ENCODE measurements at regions not wholly inside any gene's neighbourhood (a gene's known extent, or its start where the extent isn't known, plus 50 kb on each side); places are given as distances from the start of the nearest gene placed in this dataset.
"Not testable (repeated sequence)": the region's sequence is repeated elsewhere in the genome, so short reads cannot be mapped to it uniquely, and the experiment has no call there.

DNA sequence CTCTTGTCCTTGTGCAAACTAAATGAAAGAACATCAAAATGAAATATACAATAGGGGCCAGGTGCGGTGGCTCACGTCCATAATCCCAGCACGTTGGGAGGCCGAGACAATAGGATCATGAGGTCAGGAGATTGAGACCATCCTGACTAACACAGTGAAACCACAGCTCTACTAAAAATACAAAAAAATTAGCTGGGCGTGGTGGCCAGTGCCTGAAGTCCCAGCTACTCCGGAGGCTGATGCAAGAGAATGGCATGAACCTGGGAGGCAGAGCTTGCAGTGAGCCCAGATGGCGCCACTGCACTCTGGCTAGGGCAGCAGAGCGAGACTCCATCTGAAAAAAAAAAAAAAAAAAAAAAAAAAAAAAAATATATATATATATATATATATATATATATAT is 132.7 kb upstream of the HSFY2 start:
- not testable (repeated sequence) for DNase-seq

DNA sequence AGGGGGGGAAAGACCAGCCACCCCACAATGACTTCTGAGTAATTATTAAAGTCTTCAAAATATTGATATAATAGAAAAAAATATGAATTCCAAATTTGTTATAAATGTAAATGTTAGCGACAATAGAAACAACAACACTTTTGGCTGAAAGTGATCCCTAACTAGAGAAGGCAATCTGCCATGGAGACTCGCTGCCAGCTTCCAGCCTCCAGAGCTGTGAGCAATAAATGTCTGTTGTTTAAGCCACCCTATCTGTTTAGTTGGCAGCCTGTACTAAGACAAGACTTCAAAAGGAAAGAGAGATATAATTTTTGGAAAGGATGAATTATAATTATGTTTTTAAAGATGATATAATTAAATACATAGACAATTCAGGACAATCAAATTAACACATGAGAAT is 130.8 kb upstream of the HSFY2 start:
- no peak for DNase-seq

DNA sequence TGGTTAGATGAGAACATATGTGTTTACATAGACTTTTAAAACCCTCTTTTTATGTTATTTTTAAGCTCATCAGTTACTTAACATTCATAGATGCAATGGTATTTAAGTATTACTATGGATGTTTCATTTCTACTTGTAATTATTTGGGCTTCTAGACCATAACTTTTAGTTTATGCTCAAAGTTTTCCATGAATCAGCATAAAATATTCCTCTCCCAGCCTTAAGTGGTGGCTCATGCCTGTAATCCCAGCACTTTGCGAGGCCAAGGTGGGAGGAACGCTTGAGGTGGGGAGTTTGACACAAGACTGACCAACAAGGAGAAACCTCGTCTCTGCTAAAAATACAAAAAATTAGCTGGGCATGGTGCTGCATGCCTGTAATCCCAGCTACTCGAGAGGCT is 118.5 kb upstream of the HSFY2 start:
- no peak for DNase-seq

DNA sequence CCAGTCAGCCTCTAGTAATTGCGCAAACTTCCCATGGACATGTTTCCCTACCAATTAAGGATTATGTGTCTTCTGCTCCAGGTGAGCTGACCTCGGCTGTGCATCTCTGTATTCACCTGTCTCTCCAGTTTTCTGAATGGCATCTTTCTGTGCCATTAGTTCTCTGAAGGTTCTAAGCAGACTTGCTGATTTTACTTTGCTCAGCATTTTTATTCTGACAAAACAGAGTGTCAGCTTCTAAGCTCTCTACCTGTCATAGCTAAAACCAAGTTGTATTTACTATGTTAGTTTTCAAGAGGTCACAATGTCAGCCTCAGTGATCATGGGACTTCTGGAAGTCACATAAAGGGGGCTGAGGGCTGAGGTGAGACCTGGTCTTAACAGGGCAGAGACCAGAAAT is 116.0 kb upstream of the HSFY2 start:
- no peak for DNase-seq

DNA sequence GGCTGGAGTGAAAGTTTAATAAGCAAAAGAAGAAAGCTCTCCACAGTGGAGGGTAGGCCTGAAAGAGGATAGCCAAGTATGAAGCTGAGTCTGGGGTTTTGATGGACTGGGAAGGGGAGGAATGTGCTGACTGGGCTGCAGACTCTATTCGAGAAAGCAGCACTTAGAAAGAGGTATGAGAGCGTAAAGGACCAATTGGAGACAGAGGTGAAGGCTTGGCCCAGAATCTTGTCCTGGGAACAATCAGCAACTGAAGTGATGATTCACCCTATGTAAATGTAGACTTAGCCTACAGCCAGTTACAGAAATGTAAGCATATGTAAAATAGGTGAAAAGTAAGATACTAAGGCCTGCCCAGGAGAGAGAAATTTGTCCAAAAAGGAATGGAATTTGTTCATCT is 111.2 kb upstream of the HSFY2 start:
- DNase-seq = no peak

DNA sequence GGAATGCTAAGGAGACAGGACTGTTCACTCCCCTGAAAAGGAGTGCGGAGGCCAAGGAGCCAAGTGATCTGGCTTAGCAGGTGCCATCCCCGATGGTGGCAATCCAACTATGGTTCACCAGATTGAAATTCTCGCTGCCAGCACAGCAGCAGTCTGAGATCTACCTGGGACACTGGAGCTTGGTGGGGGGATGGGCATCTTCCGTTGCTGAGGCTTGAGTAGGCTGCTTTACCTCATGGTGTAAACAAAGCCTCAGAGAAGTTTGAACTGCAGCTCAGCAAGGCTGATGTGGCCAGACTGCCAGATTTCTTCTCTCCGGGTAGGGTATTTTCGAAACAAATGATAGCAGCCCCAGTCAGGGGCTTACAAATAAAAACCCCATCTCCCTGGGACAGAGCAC is 95.6 kb upstream of the HSFY2 start:
- DNase-seq = not testable (repeated sequence)

DNA sequence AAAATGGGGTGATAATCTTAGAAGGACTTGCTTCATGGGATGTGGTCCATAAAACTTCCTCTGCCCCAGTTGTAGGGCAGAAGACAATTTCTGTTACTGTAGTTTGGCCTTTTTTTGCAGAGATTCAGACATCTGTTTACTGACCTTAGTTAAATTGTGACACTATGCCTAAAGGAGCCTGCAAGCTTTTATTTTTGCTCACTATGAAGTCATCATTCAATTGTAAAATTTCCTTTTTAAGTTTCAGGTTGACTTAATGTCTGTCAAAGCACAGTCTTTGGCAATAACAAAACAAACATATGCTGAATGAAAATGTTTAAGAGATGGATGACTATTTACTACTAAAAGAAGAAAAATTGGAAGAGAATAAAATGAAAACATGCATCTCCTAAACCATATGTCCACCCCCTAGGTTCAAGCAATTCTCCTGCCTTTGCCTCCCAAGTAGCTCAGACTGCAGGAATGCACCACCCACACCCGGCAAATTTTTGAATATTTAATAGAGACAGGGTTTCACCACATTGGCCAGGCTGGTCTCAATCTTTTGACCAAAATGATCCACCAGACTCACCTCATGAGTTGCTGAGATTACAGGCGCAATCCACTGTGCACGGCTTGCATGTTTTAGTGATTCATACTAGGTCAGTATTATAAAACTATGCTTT is 93.5 kb upstream of the HSFY2 start:
- DNase-seq = not testable (repeated sequence)

DNA sequence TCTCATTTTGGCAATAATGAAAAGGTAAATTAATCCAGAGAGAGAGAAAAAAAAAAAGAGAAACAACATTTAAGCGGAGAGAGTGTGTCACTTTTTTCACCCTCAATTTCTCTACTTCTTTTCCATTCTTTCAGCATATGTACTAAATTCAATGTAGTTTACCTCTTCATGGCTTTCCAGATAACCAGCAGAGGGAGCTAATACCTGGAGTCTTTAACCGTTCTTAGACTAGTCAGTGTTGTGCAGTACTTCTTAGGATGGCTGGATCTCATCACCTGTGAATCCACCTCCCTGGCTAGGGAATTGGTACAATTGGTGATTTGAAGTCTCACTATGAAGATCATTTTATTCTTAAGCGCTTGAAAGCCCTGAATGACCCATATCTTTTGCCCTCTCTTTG is 87.3 kb upstream of the HSFY2 start:
- DNase-seq = not testable (repeated sequence)

DNA sequence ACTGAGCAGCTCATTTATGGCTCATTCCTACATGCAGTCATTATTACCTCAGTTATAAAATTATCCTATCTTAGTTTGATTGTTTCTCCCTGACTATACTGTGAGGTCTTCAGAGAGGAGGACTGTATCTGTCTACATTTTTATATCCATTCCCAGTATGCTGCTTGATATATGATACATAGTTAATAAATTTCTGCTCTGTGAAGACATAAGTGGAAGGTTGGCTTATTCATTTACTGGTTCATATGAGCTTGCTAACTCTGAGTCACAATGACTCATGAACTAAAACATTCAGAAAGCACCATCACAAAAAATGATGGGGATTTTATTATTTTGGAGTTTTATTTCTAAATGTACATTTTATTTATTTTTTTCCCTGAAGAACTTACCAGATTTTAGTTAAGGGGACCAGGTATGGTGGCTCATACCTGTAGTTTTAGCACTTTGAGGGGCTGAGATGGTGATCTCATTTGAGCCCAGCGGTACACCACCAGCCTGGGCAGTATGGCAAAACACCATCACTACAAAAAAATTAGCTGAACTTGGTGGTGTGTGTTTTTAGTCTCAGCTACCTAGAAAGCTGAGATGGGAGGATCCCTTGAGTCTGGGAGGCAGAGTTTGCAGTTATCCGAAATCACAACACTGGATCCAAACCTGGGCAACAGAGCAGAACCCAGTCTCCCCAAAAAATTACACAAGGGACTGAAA is 85.1 kb upstream of the HSFY2 start:
- not testable (repeated sequence) for DNase-seq

DNA sequence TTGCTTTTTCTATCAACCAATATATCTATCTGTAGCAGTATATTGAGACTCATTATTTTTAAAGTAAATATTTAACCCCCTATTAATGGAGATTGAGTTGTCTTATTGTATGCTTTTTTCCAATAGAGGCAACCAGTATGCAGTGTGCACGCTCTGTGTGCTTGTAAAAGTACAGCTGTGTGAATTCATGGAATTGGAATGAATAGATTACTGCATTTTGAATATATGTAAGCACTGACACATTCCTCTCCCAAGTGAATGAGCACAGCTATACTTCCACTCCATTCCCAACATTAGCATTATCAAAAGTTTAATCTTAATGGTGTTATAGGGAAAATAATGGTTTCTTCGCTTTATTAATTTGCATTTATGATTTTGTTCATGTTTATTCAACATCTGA is 81.6 kb upstream of the HSFY2 start:
- not testable (repeated sequence) for DNase-seq

DNA sequence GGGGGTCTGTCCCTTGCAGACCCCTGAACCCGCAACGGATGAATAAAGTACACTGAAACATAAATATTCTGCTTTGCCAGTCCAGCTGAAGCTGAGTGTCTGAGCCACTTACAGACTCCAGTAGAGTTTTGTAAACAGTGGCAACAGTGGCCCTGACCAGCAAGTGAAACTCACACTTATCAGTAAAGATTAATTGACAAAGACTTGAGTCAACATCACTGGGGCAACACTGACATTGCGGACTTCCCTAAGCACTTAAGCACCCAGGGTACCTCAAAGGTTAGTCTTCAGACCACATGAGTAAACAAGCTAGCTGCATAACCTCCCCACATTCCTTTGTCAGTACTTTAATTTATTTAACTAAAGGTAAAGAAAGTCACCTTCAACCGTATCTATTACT is 79.8 kb upstream of the HSFY2 start:
- DNase-seq = not testable (repeated sequence)

DNA sequence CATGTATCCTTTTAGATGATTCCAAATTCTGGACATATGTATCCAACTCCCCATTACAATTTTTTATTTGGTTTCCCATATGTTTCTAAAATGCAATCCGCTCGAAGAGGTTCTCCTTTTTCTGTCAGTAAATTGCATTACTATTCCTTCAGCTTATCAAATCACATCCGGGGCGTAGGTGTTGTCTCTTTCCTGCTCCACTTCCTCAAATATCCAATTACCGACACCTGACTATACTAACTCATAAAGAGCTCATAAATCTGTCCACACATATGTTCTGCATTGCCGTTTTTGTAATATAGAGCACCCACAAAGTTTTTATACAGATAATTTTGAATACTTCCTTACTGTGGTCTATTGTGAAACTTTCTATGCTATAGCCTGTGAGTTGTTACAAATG is 63.1 kb upstream of the HSFY2 start:
- not testable (repeated sequence) for DNase-seq
